ENCODE measurements at regions not wholly inside any gene's neighbourhood (a gene's known extent, or its start where the extent isn't known, plus 50 kb on each side); places are given as distances from the start of the nearest gene placed in this dataset.

DNA sequence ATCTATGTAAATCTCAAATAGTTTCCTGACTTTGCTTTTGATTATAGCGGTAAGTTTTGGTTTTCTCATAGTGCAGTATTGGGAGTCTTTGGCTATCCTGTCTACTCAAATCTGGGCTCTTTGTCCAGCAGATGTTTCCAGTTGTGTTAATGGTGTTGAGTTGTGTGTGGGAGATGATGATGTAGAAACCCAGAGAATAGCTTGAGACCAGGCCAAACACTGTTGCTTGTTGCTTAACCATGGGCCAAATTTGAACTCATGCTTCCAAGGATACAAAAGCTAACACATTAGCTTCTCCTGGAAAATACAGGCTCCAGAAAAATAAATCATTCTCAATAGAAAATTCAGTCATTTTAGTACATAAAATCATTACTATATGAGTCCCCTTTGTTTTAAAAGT lies 82.6 kb upstream of the GYPA start:
- DNase-seq (ENCODE audit: low read depth): no peak
- TF ChIP-seq, protein P1, sequence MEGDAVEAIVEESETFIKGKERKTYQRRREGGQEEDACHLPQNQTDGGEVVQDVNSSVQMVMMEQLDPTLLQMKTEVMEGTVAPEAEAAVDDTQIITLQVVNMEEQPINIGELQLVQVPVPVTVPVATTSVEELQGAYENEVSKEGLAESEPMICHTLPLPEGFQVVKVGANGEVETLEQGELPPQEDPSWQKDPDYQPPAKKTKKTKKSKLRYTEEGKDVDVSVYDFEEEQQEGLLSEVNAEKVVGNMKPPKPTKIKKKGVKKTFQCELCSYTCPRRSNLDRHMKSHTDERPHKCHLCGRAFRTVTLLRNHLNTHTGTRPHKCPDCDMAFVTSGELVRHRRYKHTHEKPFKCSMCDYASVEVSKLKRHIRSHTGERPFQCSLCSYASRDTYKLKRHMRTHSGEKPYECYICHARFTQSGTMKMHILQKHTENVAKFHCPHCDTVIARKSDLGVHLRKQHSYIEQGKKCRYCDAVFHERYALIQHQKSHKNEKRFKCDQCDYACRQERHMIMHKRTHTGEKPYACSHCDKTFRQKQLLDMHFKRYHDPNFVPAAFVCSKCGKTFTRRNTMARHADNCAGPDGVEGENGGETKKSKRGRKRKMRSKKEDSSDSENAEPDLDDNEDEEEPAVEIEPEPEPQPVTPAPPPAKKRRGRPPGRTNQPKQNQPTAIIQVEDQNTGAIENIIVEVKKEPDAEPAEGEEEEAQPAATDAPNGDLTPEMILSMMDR (conservative IDR thresholded peaks at IDR 0.05; ENCODE audit: control insufficient read depth, insufficient read depth, low read depth, low read length): no peak
- H3K4me3 ChIP-seq (ENCODE audit: control insufficient read depth, low read depth, low read length): no peak overlapping the region

DNA sequence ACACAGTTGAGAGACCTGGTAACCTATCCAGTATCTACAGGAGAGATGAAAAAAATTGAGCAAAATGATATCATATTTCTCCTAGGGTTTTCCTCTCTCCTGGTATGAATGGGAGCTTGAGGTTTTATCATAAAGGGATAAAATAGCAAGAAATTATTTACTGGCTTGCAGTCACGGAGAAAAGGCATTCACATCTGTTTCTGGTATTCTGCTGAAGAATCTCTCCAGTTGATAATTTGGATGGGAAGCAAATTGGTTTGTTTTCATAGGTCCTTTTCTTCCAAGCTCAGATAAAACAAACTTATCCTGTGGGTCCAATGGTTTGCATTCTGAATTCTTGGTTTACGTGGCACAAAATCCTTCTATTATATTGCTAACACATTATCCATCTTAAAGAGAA lies 83.1 kb upstream of the GYPA start:
- TF ChIP-seq, protein P1 (conservative IDR thresholded peaks at IDR 0.05; ENCODE audit: control insufficient read depth, insufficient read depth, low read depth, low read length): no peak
- no peak for DNase-seq (ENCODE audit: low read depth)
- no peak overlapping the region for H3K4me3 ChIP-seq (ENCODE audit: control insufficient read depth, low read depth, low read length)

DNA sequence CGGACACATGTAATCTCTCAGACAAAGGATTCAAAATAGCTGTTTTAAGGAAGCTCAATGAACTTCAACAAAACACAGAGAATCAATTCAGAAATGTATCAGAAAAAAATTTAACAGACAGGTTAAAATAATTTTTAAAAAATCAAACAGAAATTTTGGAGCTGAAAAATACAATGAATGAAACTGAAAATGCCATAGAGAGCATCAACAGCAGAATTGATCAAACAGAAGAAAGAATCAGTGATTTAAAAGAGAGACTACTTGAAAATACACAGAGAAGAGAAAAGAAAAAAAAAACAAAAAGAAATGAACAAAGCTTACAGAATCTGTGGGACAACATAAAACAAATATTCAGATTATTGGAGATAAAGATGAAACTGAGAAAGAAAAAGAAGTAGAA lies 118.8 kb upstream of the GYPA start:
- no peak overlapping the region for H3K4me3 ChIP-seq (ENCODE audit: control insufficient read depth, low read depth, low read length)
- TF ChIP-seq, protein P1 (conservative IDR thresholded peaks at IDR 0.05; ENCODE audit: control insufficient read depth, insufficient read depth, low read depth, low read length): no peak
- DNase-seq (ENCODE audit: low read depth): no peak

DNA sequence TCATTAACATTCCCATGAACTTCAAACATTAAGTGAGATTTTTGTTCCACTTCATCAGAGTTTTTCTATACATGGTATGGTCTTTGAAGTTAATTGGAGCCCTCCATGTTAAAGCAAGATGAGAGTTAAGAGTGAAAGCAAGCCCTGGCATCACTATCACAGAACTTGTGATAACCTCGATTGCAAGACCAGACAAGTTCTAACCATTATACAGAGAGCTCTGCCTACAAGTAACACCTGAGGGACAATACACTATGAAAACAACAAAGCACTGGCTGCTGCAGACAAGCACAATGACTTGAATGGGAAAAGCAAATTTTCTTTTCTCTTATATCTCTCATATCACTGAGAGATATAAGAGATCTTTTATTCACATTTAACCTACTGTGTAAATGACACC lies 126.6 kb upstream of the GYPA start:
- TF ChIP-seq, protein P1 (conservative IDR thresholded peaks at IDR 0.05; ENCODE audit: control insufficient read depth, insufficient read depth, low read depth, low read length): no peak
- H3K4me3 ChIP-seq (ENCODE audit: control insufficient read depth, low read depth, low read length): no peak overlapping the region
- DNase-seq (ENCODE audit: low read depth): no peak

DNA sequence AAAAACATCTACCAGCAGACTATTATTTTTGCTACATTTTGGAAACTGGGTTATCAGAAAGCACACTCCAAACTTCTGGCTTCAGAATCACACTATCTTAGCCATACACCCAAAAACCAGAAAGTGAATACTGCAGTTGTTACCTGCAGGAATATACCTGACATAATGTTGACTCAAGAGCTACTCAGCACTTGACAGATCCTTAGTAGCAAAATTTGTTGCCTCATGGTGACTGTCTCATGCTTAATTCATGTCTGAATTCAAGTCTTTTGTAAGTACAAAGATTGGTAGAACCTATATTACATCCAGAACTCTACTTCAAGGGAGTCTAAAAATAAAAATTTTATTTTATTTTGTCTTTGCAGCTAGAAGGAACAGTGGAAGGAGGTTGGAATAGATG lies 140.2 kb upstream of the GYPA start:
- TF ChIP-seq, protein P1 (conservative IDR thresholded peaks at IDR 0.05; ENCODE audit: control insufficient read depth, insufficient read depth, low read depth, low read length): no peak
- DNase-seq (ENCODE audit: low read depth): no peak
- H3K4me3 ChIP-seq (ENCODE audit: control insufficient read depth, low read depth, low read length): no peak overlapping the region

DNA sequence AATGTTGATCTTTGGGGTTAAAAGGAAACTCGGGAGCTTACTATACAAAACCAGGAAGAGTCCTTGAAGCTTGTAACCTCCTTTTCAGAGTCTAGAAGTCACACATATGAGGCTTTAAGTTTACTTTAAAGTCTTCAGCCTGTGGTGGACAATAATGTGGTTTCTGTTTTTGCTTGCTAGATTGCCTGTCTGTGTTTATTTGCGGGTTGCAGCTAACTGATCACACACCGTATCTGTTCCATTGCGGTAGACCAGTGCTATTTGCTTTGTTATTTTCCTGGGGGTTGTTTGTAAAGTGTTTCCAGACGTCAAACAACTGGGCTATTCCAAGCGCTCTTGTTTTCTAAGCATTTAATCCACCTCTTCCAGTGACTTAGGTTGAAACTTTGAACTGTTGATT lies 143.0 kb upstream of the GYPA start:
- H3K4me3 ChIP-seq (ENCODE audit: control insufficient read depth, low read depth, low read length): no peak overlapping the region
- no peak for DNase-seq (ENCODE audit: low read depth)
- TF ChIP-seq, protein P1 (conservative IDR thresholded peaks at IDR 0.05; ENCODE audit: control insufficient read depth, insufficient read depth, low read depth, low read length): no peak

DNA sequence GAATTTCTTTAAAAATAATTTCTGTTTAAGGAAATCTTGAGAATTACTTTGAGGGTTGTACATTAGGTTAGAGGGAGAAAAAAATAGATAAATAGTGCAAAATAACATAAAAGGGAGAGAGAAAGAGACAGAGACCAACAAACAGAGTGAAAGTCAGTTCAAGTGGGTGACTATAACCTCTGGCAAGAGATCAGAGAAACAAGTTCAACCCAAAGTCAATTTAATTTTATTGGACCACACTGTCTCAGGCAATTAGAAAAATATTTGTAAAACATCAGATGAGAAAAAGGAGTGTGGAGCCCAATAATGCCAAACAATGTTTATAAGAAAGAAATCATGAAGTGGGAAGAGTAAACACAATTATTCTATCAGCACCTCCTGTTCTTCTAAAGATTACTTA lies 143.5 kb upstream of the GYPA start:
- no peak overlapping the region for H3K4me3 ChIP-seq (ENCODE audit: control insufficient read depth, low read depth, low read length)
- TF ChIP-seq, protein P1 (conservative IDR thresholded peaks at IDR 0.05; ENCODE audit: control insufficient read depth, insufficient read depth, low read depth, low read length): no peak
- DNase-seq (ENCODE audit: low read depth): no peak

Measured in fibroblast of mammary gland (primary cell).